ENCODE measurements at regions not wholly inside any gene's neighbourhood (a gene's known extent, or its start where the extent isn't known, plus 50 kb on each side); places are given as distances from the start of the nearest gene placed in this dataset.

GRCh38 chr13:74645586-74645985, 511.4 kb upstream of the KLF12 start:
- no peaks in the 10 kb centered on the region for H3K79me2 ChIP-seq (ENCODE audit: control insufficient read depth, insufficient read depth, low read length)
- TF ChIP-seq EZH2 (IDR thresholded peaks at IDR 0.05; ENCODE audit: low read length, missing control alignments) (no peak), CTCF (conservative IDR thresholded peaks at IDR 0.05 in 1 of 2, IDR thresholded peaks at IDR 0.05 in 1 of 2; ENCODE audit: low read depth in 1 of 2, low read length in 2 of 2) (no peak)
- H3K9ac ChIP-seq (ENCODE audit: insufficient read depth, low read length), result no peak overlapping the region
- H3K4me3 ChIP-seq (replicated peaks in 1 of 4; ENCODE audit: control extremely low read depth in 1 of 4, insufficient read depth in 1 of 4, low read depth in 3 of 4, low read length in 4 of 4), result no peak overlapping the region
- no peaks in the 10 kb centered on the region for H3K9me3 ChIP-seq (ENCODE audit: control insufficient read depth, insufficient read depth, low read depth, low read length)
- H3K4me1 ChIP-seq (ENCODE audit: control insufficient read depth, extremely low read depth, insufficient read depth, low read length), result no peaks in the 10 kb centered on the region
- H3K27me3 ChIP-seq (ENCODE audit: control insufficient read depth, insufficient read depth, low read length), result no peaks in the 10 kb centered on the region
- H3K4me2 ChIP-seq (ENCODE audit: extremely low read depth, insufficient read depth, low read length), result no peak overlapping the region
- no peaks in the 10 kb centered on the region for H4K20me1 ChIP-seq (ENCODE audit: control insufficient read depth, extremely low read depth, insufficient read depth, low read length)
- H3K36me3 ChIP-seq (ENCODE audit: control insufficient read depth, insufficient read depth, low read length), result no peaks in the 10 kb centered on the region
- no peak overlapping the region for H3K27ac ChIP-seq (ENCODE audit: insufficient read depth, low read length)
- DNase-seq (ENCODE audit: low read depth in 2 of 2), result no peak
- no peak overlapping the region for H2AFZ ChIP-seq (ENCODE audit: low read length)

- no peak for TF ChIP-seq CTCF (conservative IDR thresholded peaks at IDR 0.05 in 1 of 2, IDR thresholded peaks at IDR 0.05 in 1 of 2; ENCODE audit: low read depth in 1 of 2, low read length in 2 of 2)
- no peaks in the 10 kb centered on the region for H3K27me3 ChIP-seq (ENCODE audit: control insufficient read depth, insufficient read depth, low read length)
- no peaks in the 10 kb centered on the region for H3K79me2 ChIP-seq (ENCODE audit: control insufficient read depth, insufficient read depth, low read length)
- DNase-seq (ENCODE audit: low read depth in 2 of 2), result peak; percentile 15 to 58
- no peaks in the 10 kb centered on the region for H3K9me3 ChIP-seq (ENCODE audit: control insufficient read depth, insufficient read depth, low read depth, low read length)
- H3K9ac ChIP-seq (ENCODE audit: insufficient read depth, low read length), result no peak overlapping the region
- no peak overlapping the region for H2AFZ ChIP-seq (ENCODE audit: low read length)
- H3K4me2 ChIP-seq (ENCODE audit: extremely low read depth, insufficient read depth, low read length), result no peak overlapping the region
- H4K20me1 ChIP-seq (ENCODE audit: control insufficient read depth, extremely low read depth, insufficient read depth, low read length), result no peaks in the 10 kb centered on the region
- H3K27ac ChIP-seq (ENCODE audit: insufficient read depth, low read length), result no peak overlapping the region
- H3K4me1 ChIP-seq (ENCODE audit: control insufficient read depth, extremely low read depth, insufficient read depth, low read length), result no peaks in the 10 kb centered on the region
- no peaks in the 10 kb centered on the region for H3K36me3 ChIP-seq (ENCODE audit: control insufficient read depth, insufficient read depth, low read length)
- H3K4me3 ChIP-seq (replicated peaks in 1 of 4; ENCODE audit: control extremely low read depth in 1 of 4, insufficient read depth in 1 of 4, low read depth in 3 of 4, low read length in 4 of 4), result no peak overlapping the region
These were observed 510.0 kb upstream of the KLF12 start for GRCh38 chr13:74644229-74644628.

- H3K27ac ChIP-seq (ENCODE audit: insufficient read depth, low read length), result no peak overlapping the region
- H3K4me1 ChIP-seq (ENCODE audit: control insufficient read depth, extremely low read depth, insufficient read depth, low read length), result no peaks in the 10 kb centered on the region
- no peaks in the 10 kb centered on the region for H3K79me2 ChIP-seq (ENCODE audit: control insufficient read depth, insufficient read depth, low read length)
- peak; percentile 55 to 84 for DNase-seq (ENCODE audit: low read depth in 2 of 2)
- no peaks in the 10 kb centered on the region for H3K36me3 ChIP-seq (ENCODE audit: control insufficient read depth, insufficient read depth, low read length)
- H3K27me3 ChIP-seq (ENCODE audit: control insufficient read depth, insufficient read depth, low read length), result no peaks in the 10 kb centered on the region
- H4K20me1 ChIP-seq (ENCODE audit: control insufficient read depth, extremely low read depth, insufficient read depth, low read length), result no peaks in the 10 kb centered on the region
- TF ChIP-seq CTCF (conservative IDR thresholded peaks at IDR 0.05 in 1 of 2, IDR thresholded peaks at IDR 0.05 in 1 of 2; ENCODE audit: low read depth in 1 of 2, low read length in 2 of 2), result no peak
- TF ChIP-seq EZH2 (IDR thresholded peaks at IDR 0.05; ENCODE audit: low read length, missing control alignments), result no peak
- no peak overlapping the region for H2AFZ ChIP-seq (ENCODE audit: low read length)
- no peaks in the 10 kb centered on the region for H3K9me3 ChIP-seq (ENCODE audit: control insufficient read depth, insufficient read depth, low read depth, low read length)
- H3K9ac ChIP-seq (ENCODE audit: insufficient read depth, low read length), result no peak overlapping the region
- H3K4me3 ChIP-seq (replicated peaks in 1 of 4; ENCODE audit: control extremely low read depth in 1 of 4, insufficient read depth in 1 of 4, low read depth in 3 of 4, low read length in 4 of 4), result no peak overlapping the region
- no peak overlapping the region for H3K4me2 ChIP-seq (ENCODE audit: extremely low read depth, insufficient read depth, low read length)
These were observed 507.4 kb upstream of the KLF12 start for GRCh38 chr13:74641586-74641985.

Data from fibroblast of lung (primary cell).